ENCODE measurements at regions not wholly inside any gene's neighbourhood (a gene's known extent, or its start where the extent isn't known, plus 50 kb on each side); places are given as distances from the start of the nearest gene placed in this dataset.

GRCh38 chr5:34529581-34530331 lies 126.4 kb upstream of the RAI14 start:
- DNase-seq (no peak), ATAC-seq (no peak)
- TF ChIP-seq CTCF (IDR thresholded peaks at IDR 0.05) = no peak
- intact Hi-C loops (cut with DNase I, micrococcal nuclease) = no loop called here
- Histone ChIP-seq H3K36me3 (ENCODE audit: low read depth) (no peaks in the 10 kb centered on the region), H3K4me3 (no peak overlapping the region), H3K4me1 (ENCODE audit: low read depth) (no peaks in the 10 kb centered on the region), H3K9me3 (no peaks in the 10 kb centered on the region)

GRCh38 chr5:34530637-34531036 lies 125.5 kb upstream of the RAI14 start:
- no peak for ATAC-seq
- no peak for TF ChIP-seq CTCF (IDR thresholded peaks at IDR 0.05)
- Histone ChIP-seq H3K36me3 (ENCODE audit: low read depth) (no peaks in the 10 kb centered on the region), H3K9me3 (no peaks in the 10 kb centered on the region), H3K4me1 (ENCODE audit: low read depth) (no peaks in the 10 kb centered on the region), H3K4me3 (no peak overlapping the region)
- intact Hi-C loops (cut with DNase I, micrococcal nuclease) = no loop called here
- DNase-seq = no peak

GRCh38 chr5:34531751-34532360 lies 124.3 kb upstream of the RAI14 start:
- ATAC-seq (no peak), DNase-seq (no peak)
- Histone ChIP-seq H3K4me1 (ENCODE audit: low read depth) (no peaks in the 10 kb centered on the region), H3K36me3 (ENCODE audit: low read depth) (no peaks in the 10 kb centered on the region), H3K9me3 (no peaks in the 10 kb centered on the region), H3K4me3 (no peak overlapping the region)
- intact Hi-C loops (cut with DNase I, micrococcal nuclease) = no loop called here
- TF ChIP-seq CTCF (IDR thresholded peaks at IDR 0.05) = no peak

- Histone ChIP-seq H3K36me3 (ENCODE audit: low read depth) (no peaks in the 10 kb centered on the region), H3K4me1 (ENCODE audit: low read depth) (no peaks in the 10 kb centered on the region), H3K4me3 (no peak overlapping the region), H3K9me3 (no peaks in the 10 kb centered on the region)
- intact Hi-C loops (cut with DNase I, micrococcal nuclease) = no loop called here
- ATAC-seq (no peak), DNase-seq (no peak)
- TF ChIP-seq CTCF (IDR thresholded peaks at IDR 0.05) = no peak
Measured at GRCh38 chr5:34533582-34534522, 122.3 kb upstream of the RAI14 start.

- intact Hi-C loops (cut with DNase I, micrococcal nuclease) = no loop called here
- no peaks in the 10 kb centered on the region for H3K36me3 ChIP-seq (ENCODE audit: low read depth)
- no peak for ATAC-seq
- TF ChIP-seq CTCF (IDR thresholded peaks at IDR 0.05) = no peak
- DNase-seq = no peak
- H3K9me3 ChIP-seq = no peaks in the 10 kb centered on the region
- H3K4me1 ChIP-seq (ENCODE audit: low read depth) = no peaks in the 10 kb centered on the region
- no peak overlapping the region for H3K4me3 ChIP-seq
Measured at GRCh38 chr5:34534523-34535103, 121.5 kb upstream of the RAI14 start.

Data from mucosa of descending colon (tissue), 3 donors.